ENCODE measurements at regions not wholly inside any gene's neighbourhood (a gene's known extent, or its start where the extent isn't known, plus 50 kb on each side); places are given as distances from the start of the nearest gene placed in this dataset.

DNA sequence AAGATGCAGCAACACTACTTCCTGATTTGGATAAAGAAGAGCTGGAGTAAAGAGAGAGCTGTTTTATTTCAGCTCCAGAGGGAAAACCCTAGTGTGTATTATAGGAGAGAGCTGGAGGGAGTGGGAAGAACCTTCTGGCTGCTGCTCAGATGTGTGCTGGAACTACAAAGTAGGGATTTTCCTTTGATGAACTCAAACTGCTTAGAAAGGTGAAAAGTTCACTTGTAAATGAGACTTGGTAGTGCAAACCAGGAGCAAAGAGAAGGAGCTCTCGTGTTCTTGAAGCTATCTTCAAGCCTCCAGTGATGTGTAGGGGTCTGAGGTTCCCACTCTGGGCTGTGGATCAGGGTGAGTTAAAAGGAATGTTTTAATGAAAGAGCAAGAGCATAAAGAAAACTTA, 110.4 kb downstream of the EDEM1 start:
- H3K36me3 Mint-ChIP-seq = no peaks in the 10 kb centered on the region
- H3K9me3 Mint-ChIP-seq = peaks cover 4% of the 10 kb centered on the region
- peaks cover 4% of the 10 kb centered on the region for H3K4me1 Mint-ChIP-seq
- no peak for ATAC-seq
- no peak for DNase-seq (ENCODE audit: low spot score in 2 of 2)
- H3K27ac Mint-ChIP-seq = no peak overlapping the region
- H3K4me3 Mint-ChIP-seq = no peak overlapping the region

GRCh38 chr3:5298453-5298852, 110.9 kb downstream of the EDEM1 start:
- Mint-ChIP-seq H3K36me3 (no peaks in the 10 kb centered on the region), H3K27ac (no peak overlapping the region), H3K4me3 (no peak overlapping the region), H3K9me3 (peaks cover 4% of the 10 kb centered on the region), H3K4me1 (peaks cover 4% of the 10 kb centered on the region)
- ATAC-seq (peak; percentile 76), DNase-seq (ENCODE audit: low spot score in 2 of 2) (no peak)

DNA sequence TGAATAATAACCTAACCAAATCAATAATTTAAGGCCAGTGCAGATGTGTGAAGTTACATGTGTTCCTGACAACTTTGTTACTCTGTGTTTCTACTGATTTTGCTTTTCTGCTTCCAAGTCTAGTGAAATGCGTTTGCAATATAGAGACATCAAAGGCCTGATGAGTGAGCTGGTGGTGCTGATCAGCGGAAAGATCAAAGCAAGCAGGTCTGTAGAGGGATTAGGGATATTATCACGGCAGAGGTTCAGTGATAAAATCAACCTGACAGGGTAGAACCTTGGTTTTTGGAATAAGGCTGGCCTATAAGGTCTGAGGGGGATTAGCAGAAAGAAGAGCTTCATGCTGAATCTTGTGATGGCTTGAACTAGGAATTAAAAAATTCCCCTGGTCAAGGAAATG, 111.7 kb downstream of the EDEM1 start:
- Mint-ChIP-seq H3K27ac (no peak overlapping the region), H3K9me3 (peaks cover 4% of the 10 kb centered on the region), H3K4me3 (no peak overlapping the region), H3K36me3 (no peaks in the 10 kb centered on the region), H3K4me1 (peaks cover 4% of the 10 kb centered on the region)
- no peak for DNase-seq (ENCODE audit: low spot score in 2 of 2)
- ATAC-seq = no peak

- Mint-ChIP-seq H3K4me1 (peaks cover 4% of the 10 kb centered on the region), H3K27ac (no peak overlapping the region), H3K36me3 (no peaks in the 10 kb centered on the region), H3K4me3 (no peak overlapping the region), H3K9me3 (peaks cover 3% of the 10 kb centered on the region)
- DNase-seq (ENCODE audit: low spot score in 2 of 2) (no peak), ATAC-seq (no peak)
Observed at GRCh38 chr3:5300638-5301037, 113.1 kb downstream of the EDEM1 start.

GRCh38 chr3:5301651-5302297, 114.3 kb downstream of the EDEM1 start:
- no peaks in the 10 kb centered on the region for H3K9me3 Mint-ChIP-seq
- H3K27ac Mint-ChIP-seq = no peak overlapping the region
- ATAC-seq = no peak
- H3K4me1 Mint-ChIP-seq = no peaks in the 10 kb centered on the region
- no peaks in the 10 kb centered on the region for H3K36me3 Mint-ChIP-seq
- DNase-seq (ENCODE audit: low spot score in 2 of 2) = no peak
- no peak overlapping the region for H3K4me3 Mint-ChIP-seq

- H3K9me3 Mint-ChIP-seq = no peaks in the 10 kb centered on the region
- H3K27ac Mint-ChIP-seq = no peak overlapping the region
- DNase-seq (ENCODE audit: low spot score in 2 of 2) = no peak
- H3K4me3 Mint-ChIP-seq = no peak overlapping the region
- H3K36me3 Mint-ChIP-seq = no peaks in the 10 kb centered on the region
- H3K4me1 Mint-ChIP-seq = no peaks in the 10 kb centered on the region
- ATAC-seq = no peak
Observed at GRCh38 chr3:5302661-5303060, 115.2 kb downstream of the EDEM1 start.

DNA sequence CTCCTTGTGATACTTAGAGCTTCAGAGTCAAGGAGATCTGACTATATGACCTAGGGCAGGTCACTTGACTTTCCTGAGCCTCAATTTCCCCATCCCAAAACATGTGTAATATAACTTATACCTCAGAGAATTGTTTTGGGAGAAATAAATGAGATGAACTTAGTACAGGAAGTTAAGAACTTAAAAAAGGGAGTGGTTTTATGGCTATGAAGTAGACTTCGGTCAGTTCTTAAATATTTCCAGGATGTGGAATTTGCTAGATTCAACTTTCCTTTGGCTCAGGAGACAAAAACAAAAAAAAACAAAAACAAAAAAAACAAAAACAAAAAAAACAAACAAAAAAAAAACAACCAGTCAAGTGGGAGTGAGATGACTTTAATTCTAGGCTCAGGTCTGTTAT, 116.7 kb downstream of the EDEM1 start:
- H3K36me3 Mint-ChIP-seq = no peaks in the 10 kb centered on the region
- no peaks in the 10 kb centered on the region for H3K9me3 Mint-ChIP-seq
- no peak overlapping the region for H3K4me3 Mint-ChIP-seq
- no peak for ATAC-seq
- H3K27ac Mint-ChIP-seq = no peak overlapping the region
- no peaks in the 10 kb centered on the region for H3K4me1 Mint-ChIP-seq
- no peak for DNase-seq (ENCODE audit: low spot score in 2 of 2)

DNA sequence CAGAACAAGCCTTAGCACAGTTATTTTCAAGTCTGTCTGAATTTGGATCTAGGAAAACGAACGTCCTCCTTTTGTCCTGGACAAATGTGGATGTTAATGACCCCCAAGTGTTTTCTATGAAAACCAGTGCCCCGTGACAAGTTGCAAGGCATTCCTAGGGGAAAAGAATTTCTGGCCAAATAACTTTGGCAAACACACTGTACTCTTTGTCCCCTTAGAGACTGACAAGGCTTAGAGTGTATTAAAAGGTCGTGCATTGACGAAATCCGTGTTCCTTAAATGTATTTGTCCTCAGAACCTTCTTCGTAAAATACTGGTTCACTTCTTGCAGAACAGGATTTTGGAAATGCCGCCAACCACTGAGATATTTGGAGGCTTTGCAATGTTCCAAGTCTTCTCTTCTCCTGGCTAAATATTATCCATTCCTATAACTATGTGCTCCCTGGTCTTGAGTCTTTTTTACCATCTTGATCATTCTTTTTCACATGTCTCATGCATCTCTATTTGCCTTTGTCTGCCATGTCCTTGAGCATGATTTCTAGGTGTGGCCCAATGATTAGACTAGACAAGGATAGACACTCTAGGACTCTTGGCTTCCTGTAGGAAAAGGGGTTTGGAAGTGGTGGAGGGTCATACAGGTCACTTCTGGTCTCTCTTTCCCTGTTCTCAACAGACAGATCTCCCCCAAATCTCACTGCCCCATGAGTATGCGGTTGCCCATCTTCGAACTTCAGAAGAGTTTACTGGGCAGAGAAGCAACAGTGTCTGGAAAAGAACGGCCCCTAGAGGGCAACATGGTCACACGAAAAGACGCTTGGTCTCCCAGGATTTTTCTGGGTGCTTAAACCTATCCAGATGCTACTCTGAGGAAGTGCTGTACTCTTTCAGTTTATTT, 117.5 kb downstream of the EDEM1 start:
- H3K27ac Mint-ChIP-seq = no peak overlapping the region
- no peaks in the 10 kb centered on the region for H3K9me3 Mint-ChIP-seq
- peak; percentile 48 for ATAC-seq
- no peaks in the 10 kb centered on the region for H3K4me1 Mint-ChIP-seq
- no peak overlapping the region for H3K4me3 Mint-ChIP-seq
- no peaks in the 10 kb centered on the region for H3K36me3 Mint-ChIP-seq
- peak; percentile 10 to 62 for DNase-seq (ENCODE audit: low spot score in 2 of 2)

- DNase-seq (ENCODE audit: low spot score in 2 of 2) (no peak), ATAC-seq (no peak)
- Mint-ChIP-seq H3K4me3 (no peak overlapping the region), H3K4me1 (no peaks in the 10 kb centered on the region), H3K9me3 (no peaks in the 10 kb centered on the region), H3K27ac (no peak overlapping the region), H3K36me3 (no peaks in the 10 kb centered on the region)
Observed at GRCh38 chr3:5305684-5305989, 118.1 kb downstream of the EDEM1 start.

GRCh38 chr3:5309171-5309570, 121.7 kb downstream of the EDEM1 start:
- H3K27ac Mint-ChIP-seq = no peak overlapping the region
- H3K36me3 Mint-ChIP-seq = no peaks in the 10 kb centered on the region
- H3K4me3 Mint-ChIP-seq = no peak overlapping the region
- no peaks in the 10 kb centered on the region for H3K9me3 Mint-ChIP-seq
- peaks cover 7% of the 10 kb centered on the region for H3K4me1 Mint-ChIP-seq
- no peak for DNase-seq (ENCODE audit: low spot score in 2 of 2)
- no peak for ATAC-seq

- no peak for ATAC-seq
- Mint-ChIP-seq H3K4me1 (peaks cover 7% of the 10 kb centered on the region), H3K27ac (no peak overlapping the region), H3K9me3 (no peaks in the 10 kb centered on the region), H3K36me3 (no peaks in the 10 kb centered on the region), H3K4me3 (no peak overlapping the region)
- DNase-seq (ENCODE audit: low spot score in 2 of 2) = no peak
Observed at GRCh38 chr3:5309602-5310001, 122.1 kb downstream of the EDEM1 start.

DNA sequence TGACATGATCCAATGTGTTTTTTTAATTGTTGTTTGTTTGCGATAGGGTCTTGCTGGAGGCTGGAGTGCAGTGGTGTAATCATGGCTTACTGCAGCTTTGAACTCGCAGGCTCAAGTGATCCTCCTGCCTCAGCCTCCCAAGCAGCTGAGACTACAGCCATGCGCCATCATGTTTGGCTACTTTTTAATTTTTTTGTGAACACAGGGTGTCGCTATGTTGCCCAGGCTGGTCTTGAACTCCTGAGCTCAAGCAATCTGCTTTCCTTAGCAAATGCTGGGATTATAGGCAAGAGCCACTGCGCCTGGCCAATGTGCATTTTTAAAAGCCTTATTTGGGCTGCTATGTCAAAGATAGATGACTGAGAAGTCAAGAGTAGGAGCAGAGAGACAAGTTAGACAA, 123.0 kb downstream of the EDEM1 start:
- Mint-ChIP-seq H3K4me1 (peaks cover 7% of the 10 kb centered on the region), H3K9me3 (no peaks in the 10 kb centered on the region), H3K4me3 (no peak overlapping the region), H3K27ac (no peak overlapping the region), H3K36me3 (no peaks in the 10 kb centered on the region)
- ATAC-seq = no peak
- DNase-seq (ENCODE audit: low spot score in 2 of 2) = no peak

DNA sequence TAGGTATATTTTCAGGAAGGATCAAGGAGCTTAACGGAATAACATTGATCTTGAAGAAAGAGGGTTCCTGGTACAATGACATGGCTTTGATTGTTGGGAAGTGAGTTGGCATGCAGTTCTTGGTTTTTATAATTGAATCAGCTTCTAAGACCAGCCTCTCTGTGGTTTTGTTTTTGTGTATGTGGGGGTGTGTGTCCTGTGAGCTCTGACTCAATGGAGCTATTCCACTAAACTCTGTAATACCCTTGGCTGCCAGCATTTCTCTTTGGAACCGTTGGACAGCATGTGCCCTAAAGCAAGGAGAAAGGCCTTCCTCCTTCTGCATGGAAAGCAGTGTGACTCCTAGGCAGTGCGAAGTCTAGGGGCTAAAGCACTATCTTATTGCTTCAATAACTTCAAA, 124.8 kb downstream of the EDEM1 start:
- Mint-ChIP-seq H3K9me3 (no peaks in the 10 kb centered on the region), H3K36me3 (no peaks in the 10 kb centered on the region), H3K4me1 (peaks cover 7% of the 10 kb centered on the region), H3K27ac (no peak overlapping the region), H3K4me3 (no peak overlapping the region)
- ATAC-seq (peak; percentile 76), DNase-seq (ENCODE audit: low spot score in 2 of 2) (no peak)

DNA sequence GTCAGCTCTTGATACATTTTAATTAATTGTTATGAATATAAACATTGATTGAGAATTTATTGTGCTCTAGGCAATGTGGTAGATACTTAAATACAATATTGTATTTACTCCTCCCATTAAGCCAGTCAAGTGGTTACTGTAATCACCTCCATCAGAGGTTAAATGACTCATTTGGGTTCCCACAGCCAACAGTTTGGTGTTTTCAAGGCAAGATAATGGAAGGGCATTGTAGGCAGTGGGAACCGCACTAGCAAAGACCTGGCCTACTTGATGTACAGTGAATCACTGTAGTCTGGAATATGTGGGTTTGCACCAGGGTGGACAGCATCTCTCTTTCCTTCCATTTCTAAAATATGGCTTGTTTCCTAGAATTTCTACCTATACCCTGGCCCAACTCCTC, 127.4 kb downstream of the EDEM1 start:
- H3K27ac Mint-ChIP-seq = no peak overlapping the region
- ATAC-seq = peak; percentile 57

GRCh38 chr3:5317557-5317956, 130.1 kb downstream of the EDEM1 start:
- Mint-ChIP-seq H3K4me3 (no peak overlapping the region), H3K36me3 (no peaks in the 10 kb centered on the region), H3K9me3 (no peaks in the 10 kb centered on the region), H3K27ac (no peak overlapping the region), H3K4me1 (peaks cover under 1% of the 10 kb centered on the region)
- DNase-seq (ENCODE audit: low spot score in 2 of 2) = no peak
- ATAC-seq = no peak

More for the DNA sequence above, 127.4 kb downstream of the EDEM1 start:
- Mint-ChIP-seq H3K9me3 (no peaks in the 10 kb centered on the region), H3K4me3 (no peak overlapping the region), H3K4me1 (peaks cover 7% of the 10 kb centered on the region), H3K36me3 (no peaks in the 10 kb centered on the region)
- no peak for DNase-seq (ENCODE audit: low spot score in 2 of 2)

DNA sequence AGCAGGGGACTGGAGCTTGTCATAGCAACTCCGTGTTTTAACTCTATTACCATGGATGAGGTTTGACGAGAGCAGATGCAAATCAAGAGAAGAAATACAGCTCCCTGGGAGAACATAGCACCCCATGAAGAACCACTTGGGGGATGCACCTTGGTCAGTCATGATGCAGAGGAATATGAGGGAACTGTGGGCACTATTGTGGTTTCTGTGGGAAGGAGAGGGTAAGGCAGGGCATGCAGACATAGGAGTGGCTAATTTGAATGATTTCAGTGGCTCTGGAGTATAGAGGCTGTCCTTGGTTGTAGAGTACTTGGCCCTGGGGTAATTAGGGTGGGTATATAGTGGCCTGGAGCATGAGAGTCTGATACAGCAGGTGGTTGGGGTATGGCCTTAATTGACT, 131.9 kb downstream of the EDEM1 start:
- no peak overlapping the region for H3K27ac Mint-ChIP-seq
- ATAC-seq = no peak
- H3K4me1 Mint-ChIP-seq = no peaks in the 10 kb centered on the region
- H3K36me3 Mint-ChIP-seq = no peaks in the 10 kb centered on the region
- no peak for DNase-seq (ENCODE audit: low spot score in 2 of 2)
- H3K9me3 Mint-ChIP-seq = no peaks in the 10 kb centered on the region
- no peak overlapping the region for H3K4me3 Mint-ChIP-seq
